GM18505 (cell line): ENCODE measurements at regions not wholly inside any gene's neighbourhood (a gene's known extent, or its start where the extent isn't known, plus 50 kb on each side); places are given as distances from the start of the nearest gene placed in this dataset.
"Not testable (repeated sequence)": the region's sequence is repeated elsewhere in the genome, so short reads cannot be mapped to it uniquely, and the experiment has no call there.

ENCODE experiments used
- ATAC-seq: cut with Tn5 transposase; IDR thresholded peaks from one replicate; pipeline ENCODE4 v1.9.1; 2021; ENCODE audit not compliant: unreplicated experiment
- POLR2A ChIP-seq: IDR thresholded peaks from 4 replicates; pipeline ENCODE4 v1.6.1; 2011; ENCODE audit warnings: borderline replicate concordance; ENCODE audit not compliant: insufficient read depth, insufficient read length; ENCODE audit errors: extremely low read depth

- TF ChIP-seq POLR2A: no peak
- ATAC-seq: no peak
Measured at GRCh38 chr18:73528066-73528465, 619.6 kb downstream of the FBXO15 start.

- no peak for ATAC-seq
- no peak for TF ChIP-seq POLR2A
Measured at GRCh38 chr18:73520229-73520628, 627.4 kb downstream of the FBXO15 start.

- ATAC-seq: not testable (repeated sequence)
Measured at GRCh38 chr18:73516056-73516455, 631.6 kb downstream of the FBXO15 start.

GRCh38 chr18:73514449-73514848 is 633.2 kb downstream of the FBXO15 start:
- TF ChIP-seq POLR2A: no peak
- ATAC-seq: no peak

GRCh38 chr18:73511771-73512503 is 635.7 kb downstream of the FBXO15 start:
- TF ChIP-seq POLR2A: no peak
- no peak for ATAC-seq

- TF ChIP-seq POLR2A: no peak
Measured at GRCh38 chr18:73509460-73509859, 638.2 kb downstream of the FBXO15 start.

GRCh38 chr18:73503326-73503725 is 635.5 kb upstream of the NETO1 start:
- ATAC-seq: no peak
- no peak for TF ChIP-seq POLR2A

More at GRCh38 chr18:73509460-73509859, 638.2 kb downstream of the FBXO15 start:
- no peak for ATAC-seq

- no peak for ATAC-seq
Measured at GRCh38 chr18:73487966-73488365, 620.2 kb upstream of the NETO1 start.

GRCh38 chr18:73485166-73485565 is 617.4 kb upstream of the NETO1 start:
- ATAC-seq: no peak
- TF ChIP-seq POLR2A: no peak

More at GRCh38 chr18:73487966-73488365, 620.2 kb upstream of the NETO1 start:
- no peak for TF ChIP-seq POLR2A

GRCh38 chr18:73482901-73483300 is 615.1 kb upstream of the NETO1 start:
- no peak for ATAC-seq
- TF ChIP-seq POLR2A: no peak

GRCh38 chr18:73479477-73479876 is 611.7 kb upstream of the NETO1 start:
- no peak for ATAC-seq
- TF ChIP-seq POLR2A: no peak

GRCh38 chr18:73478191-73478590 is 610.4 kb upstream of the NETO1 start:
- no peak for TF ChIP-seq POLR2A
- no peak for ATAC-seq

GRCh38 chr18:73476031-73476430 is 608.2 kb upstream of the NETO1 start:
- TF ChIP-seq POLR2A: no peak
- no peak for ATAC-seq

GRCh38 chr18:73462092-73462491 is 594.3 kb upstream of the NETO1 start:
- TF ChIP-seq POLR2A: no peak
- ATAC-seq: no peak

- ATAC-seq: no peak
- TF ChIP-seq POLR2A: no peak
Measured at GRCh38 chr18:73461780-73462059, 593.9 kb upstream of the NETO1 start.

GRCh38 chr18:73461038-73461779 is 593.4 kb upstream of the NETO1 start:
- no peak for TF ChIP-seq POLR2A
- no peak for ATAC-seq
